ENCODE measurements at regions not wholly inside any gene's neighbourhood (a gene's known extent, or its start where the extent isn't known, plus 50 kb on each side); places are given as distances from the start of the nearest gene placed in this dataset.

DNA sequence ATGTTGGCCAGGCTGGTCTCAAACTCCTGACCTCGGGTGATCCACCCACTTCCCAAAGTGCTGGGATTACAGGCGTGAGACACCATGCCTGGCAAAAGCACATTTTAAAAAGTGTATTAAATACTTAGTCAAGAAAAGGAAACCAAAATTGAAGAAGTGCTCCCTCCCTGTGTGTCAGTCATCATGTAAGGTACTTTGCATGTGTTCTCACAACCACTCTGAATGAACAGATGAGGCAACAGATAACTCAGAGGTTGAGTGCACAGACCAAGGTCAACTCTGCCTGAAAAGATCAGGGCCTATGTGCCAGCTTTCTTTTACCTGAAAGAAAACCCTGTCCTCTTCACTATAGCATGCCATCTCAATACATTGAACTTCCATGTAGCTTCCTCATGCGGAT lies 289.7 kb downstream of the MRPS30 start:
- no peaks in the 10 kb centered on the region for H3K9me3 ChIP-seq
- no peaks in the 10 kb centered on the region for H3K36me3 ChIP-seq
- no peak for TF ChIP-seq CTCF (IDR thresholded peaks at IDR 0.05)
- TF ChIP-seq POLR2A (IDR thresholded peaks at IDR 0.05), result no peak
- no peak for DNase-seq
- no peak overlapping the region for H3K4me3 ChIP-seq
- no peak overlapping the region for H3K27ac ChIP-seq
- no peaks in the 10 kb centered on the region for H3K4me1 ChIP-seq
- no peaks in the 10 kb centered on the region for H3K27me3 ChIP-seq
- no peak for ATAC-seq
- intact Hi-C loops (cut with DNase I), result no loop called here
- 88 to 92% (median 91%) methylated on average over 3 of the region's 3 CpGs for WGBS, 4 donors

DNA sequence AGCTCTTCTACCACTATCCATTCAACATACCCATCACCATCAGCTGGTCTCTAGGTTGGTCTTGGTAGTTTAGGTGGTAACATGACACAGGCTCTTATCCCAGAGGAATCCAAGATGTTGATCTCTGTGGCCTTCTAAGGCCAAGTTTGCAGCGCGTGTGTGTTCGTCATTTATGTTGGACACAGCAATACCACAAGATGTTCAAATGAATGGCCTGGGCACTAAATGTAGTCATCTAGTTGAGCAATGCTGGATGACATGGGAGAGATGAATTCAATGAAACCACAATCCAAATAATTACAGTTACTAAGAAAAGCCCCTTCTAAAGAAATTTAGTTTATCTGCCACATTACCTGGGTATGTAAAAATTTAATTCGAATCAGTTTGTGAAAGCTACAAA lies 292.4 kb downstream of the MRPS30 start:
- Histone ChIP-seq H3K4me1 (no peaks in the 10 kb centered on the region), H3K36me3 (no peaks in the 10 kb centered on the region), H3K9me3 (no peaks in the 10 kb centered on the region), H3K4me3 (no peak overlapping the region), H3K27ac (no peak overlapping the region), H3K27me3 (no peaks in the 10 kb centered on the region)
- 93 to 97% (median 94%) methylated on average over 4 of the region's 4 CpGs for WGBS, 4 donors
- ATAC-seq, result no peak
- TF ChIP-seq POLR2A (IDR thresholded peaks at IDR 0.05) (no peak), CTCF (IDR thresholded peaks at IDR 0.05) (no peak)
- no peak for DNase-seq
- intact Hi-C loops (cut with DNase I), result no loop called here

- Histone ChIP-seq H3K9me3 (no peaks in the 10 kb centered on the region), H3K27me3 (no peaks in the 10 kb centered on the region), H3K4me3 (no peak overlapping the region), H3K27ac (no peak overlapping the region), H3K4me1 (no peaks in the 10 kb centered on the region), H3K36me3 (no peaks in the 10 kb centered on the region)
- TF ChIP-seq POLR2A (IDR thresholded peaks at IDR 0.05), result no peak
- TF ChIP-seq CTCF (IDR thresholded peaks at IDR 0.05), result no peak
- ATAC-seq (no peak), DNase-seq (no peak)
- intact Hi-C loops (cut with DNase I), result no loop called here
- WGBS, 4 donors, result 61 to 83% (median 78%) methylated on average over 1 of the region's 1 CpG
These were observed 296.8 kb downstream of the MRPS30 start for GRCh38 chr5:45105491-45105994.

- 63 to 75% (median 72%) methylated on average over 1 of the region's 1 CpG for WGBS, 4 donors
- TF ChIP-seq POLR2A (IDR thresholded peaks at IDR 0.05), result no peak
- no peak for TF ChIP-seq CTCF (IDR thresholded peaks at IDR 0.05)
These were observed 300.3 kb downstream of the MRPS30 start for GRCh38 chr5:45109062-45109461.

More at GRCh38 chr5:45109062-45109461, 300.3 kb downstream of the MRPS30 start:
- DNase-seq (no peak), ATAC-seq (no peak)
- Histone ChIP-seq H3K9me3 (no peaks in the 10 kb centered on the region), H3K36me3 (no peaks in the 10 kb centered on the region), H3K27me3 (no peaks in the 10 kb centered on the region), H3K4me1 (no peaks in the 10 kb centered on the region), H3K27ac (no peak overlapping the region), H3K4me3 (no peak overlapping the region)
- intact Hi-C loops (cut with DNase I), result no loop called here

All from heart left ventricle (tissue), 16 donors.